Esophagus muscularis mucosa (tissue), 4 donors: ENCODE measurements at regions not wholly inside any gene's neighbourhood (a gene's known extent, or its start where the extent isn't known, plus 50 kb on each side); places are given as distances from the start of the nearest gene placed in this dataset.

Experiments used
- DNase-seq: peaks from one replicate; pipeline ENCODE4 v3.0.0-alpha.2; 2017; ENCODE audit errors: extremely low spot score
- H3K27ac ChIP-seq, 4 donors: fragments of 200-600 bp; sonication (generic); replicated peaks in 1 of 4; 1 replicate in 3 of 4; 2 replicates in 1 of 4; pipeline ENCODE4 v1.5.1; 2016 to 2019; ENCODE audit warnings: mild to moderate bottlenecking in 1 of 4
- H3K27me3 ChIP-seq, 4 donors: fragments of 200-600 bp; sonication (generic); one replicate each; pipeline versions ENCODE4 v1.5.1 to v1.6.0; 2016 to 2019
- H3K36me3 ChIP-seq, 4 donors: fragments of 200-600 bp; sonication (generic); one replicate each; pipeline ENCODE4 v1.5.1; 2016 to 2019
- H3K4me1 ChIP-seq, 4 donors: fragments of 200-600 bp; sonication (generic); one replicate each; pipeline ENCODE4 v1.5.1; 2016 to 2019
- H3K4me3 ChIP-seq, 4 donors: fragments of 200-600 bp; sonication (generic); 1 replicate in 2 of 4; 2 replicates in 2 of 4; pipeline ENCODE4 v1.5.1; 2016 to 2019; ENCODE audit warnings: mild to moderate bottlenecking in 4 of 4, moderate library complexity in 1 of 4
- H3K9me3 ChIP-seq, 4 donors: fragments of 200-600 bp; sonication (generic); 1 replicate in 3 of 4; 2 replicates in 1 of 4; pipeline ENCODE4 v1.5.1; 2016 to 2019
- EP300 ChIP-seq: sonication (generic); formaldehyde crosslinking; IDR thresholded peaks from one replicate; pipeline ENCODE4 v1.6.1; 2017; ENCODE audit warnings: antibody characterized with exemption
- POLR2A ChIP-seq: fragments of 450-650 bp; IDR thresholded peaks from one replicate; pipeline ENCODE4 v1.6.1; 2017; ENCODE audit warnings: antibody characterized with exemption, moderate library complexity, mild to moderate bottlenecking, low read depth
- POLR2AphosphoS5 ChIP-seq, 2 donors: sonication (generic); formaldehyde crosslinking; IDR thresholded peaks; one replicate each; pipeline ENCODE4 v1.6.1; 2017; ENCODE audit warnings: antibody characterized with exemption in 2 of 2
- WGBS: methylation state at CpG from one replicate; pipeline ENCODE4 v1.1.5; 2018; 5-methylcytosine and 5-hydroxymethylcytosine counted together
- intact Hi-C: fragments of 100-400 bp; cut with DNase I; formaldehyde crosslinking; loops from one replicate; pipeline ENCODE4 v1.15.1; 2023
- TF ChIP-seq, protein P1 (sequence below), 3 experiments: fragments of 200-600 bp in 2 of 3; fragments of 450-650 bp in 1 of 3; sonication (generic) in 2 of 3; IDR thresholded peaks; one replicate each; pipeline ENCODE4 v1.5.1; 2017 to 2019; ENCODE audit warnings: antibody characterized with exemption in 3 of 3, mild to moderate bottlenecking in 2 of 3, moderate library complexity in 1 of 3

DNA sequence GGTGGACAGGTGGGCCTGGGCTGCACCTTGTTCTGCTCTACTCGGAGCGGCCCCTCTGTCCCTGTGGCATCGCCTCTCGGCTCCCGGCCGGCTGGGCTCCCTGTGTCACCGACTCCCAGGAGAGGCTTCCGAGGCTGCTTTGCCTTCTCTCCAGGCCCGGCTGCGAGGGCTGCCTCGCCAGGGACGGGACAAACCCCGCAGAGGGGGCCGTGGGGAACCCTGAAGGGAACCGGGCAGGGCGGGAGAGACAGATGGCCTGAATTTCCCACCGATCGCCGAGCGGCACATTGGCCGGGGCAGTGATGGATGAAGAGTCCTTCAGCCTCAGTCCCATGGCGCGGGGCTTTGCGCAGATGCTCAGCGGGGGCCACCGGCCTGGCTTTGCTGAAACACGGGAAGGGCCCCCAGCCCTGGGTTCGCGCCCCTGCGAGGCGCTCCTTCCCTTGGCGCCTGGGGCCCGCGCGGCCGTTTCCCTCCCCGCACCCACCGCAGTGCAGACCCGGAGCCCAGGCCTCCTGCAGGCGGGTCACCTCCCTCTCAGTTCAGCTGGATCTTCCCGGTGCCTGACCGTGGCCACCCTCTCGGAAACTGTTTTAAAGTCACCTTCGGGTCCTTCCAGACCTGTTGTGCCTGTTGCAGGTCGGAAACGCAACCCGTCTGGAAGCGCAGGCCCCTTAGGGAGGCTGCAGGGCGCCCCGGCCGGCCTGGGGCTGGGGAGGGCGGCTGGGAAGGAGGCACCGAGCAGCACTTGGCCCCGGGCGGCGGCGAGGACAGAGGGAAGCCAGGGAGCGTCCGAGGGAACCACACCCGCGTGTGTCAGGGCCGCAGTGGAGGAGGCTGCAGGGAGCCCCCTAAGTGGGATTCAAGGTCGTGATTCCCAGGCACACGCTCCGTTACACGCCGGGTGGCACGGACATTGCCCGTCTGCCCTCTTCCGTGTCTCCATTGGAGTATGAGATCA lies 341.9 kb upstream of the SALL3 start:
- DNase-seq: no peak
- intact Hi-C loops: no loop called here
- Histone ChIP-seq H3K4me1 (peaks cover 0 to 12% (median 10%) of the 10 kb centered on the region in 4 donors), H3K4me3 (no peak overlapping the region), H3K36me3 (no peaks in the 10 kb centered on the region), H3K27me3 (no peaks in the 10 kb centered on the region), H3K27ac (no peak overlapping the region), H3K9me3 (no peaks in the 10 kb centered on the region)
- 90% methylated on average over 46 of the region's 70 CpGs for WGBS
- TF ChIP-seq EP300 (no peak), POLR2A (no peak), POLR2AphosphoS5 (IDR thresholded peaks at IDR 0.05) (no peak)
- TF ChIP-seq, protein P1, sequence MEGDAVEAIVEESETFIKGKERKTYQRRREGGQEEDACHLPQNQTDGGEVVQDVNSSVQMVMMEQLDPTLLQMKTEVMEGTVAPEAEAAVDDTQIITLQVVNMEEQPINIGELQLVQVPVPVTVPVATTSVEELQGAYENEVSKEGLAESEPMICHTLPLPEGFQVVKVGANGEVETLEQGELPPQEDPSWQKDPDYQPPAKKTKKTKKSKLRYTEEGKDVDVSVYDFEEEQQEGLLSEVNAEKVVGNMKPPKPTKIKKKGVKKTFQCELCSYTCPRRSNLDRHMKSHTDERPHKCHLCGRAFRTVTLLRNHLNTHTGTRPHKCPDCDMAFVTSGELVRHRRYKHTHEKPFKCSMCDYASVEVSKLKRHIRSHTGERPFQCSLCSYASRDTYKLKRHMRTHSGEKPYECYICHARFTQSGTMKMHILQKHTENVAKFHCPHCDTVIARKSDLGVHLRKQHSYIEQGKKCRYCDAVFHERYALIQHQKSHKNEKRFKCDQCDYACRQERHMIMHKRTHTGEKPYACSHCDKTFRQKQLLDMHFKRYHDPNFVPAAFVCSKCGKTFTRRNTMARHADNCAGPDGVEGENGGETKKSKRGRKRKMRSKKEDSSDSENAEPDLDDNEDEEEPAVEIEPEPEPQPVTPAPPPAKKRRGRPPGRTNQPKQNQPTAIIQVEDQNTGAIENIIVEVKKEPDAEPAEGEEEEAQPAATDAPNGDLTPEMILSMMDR (IDR thresholded peaks at IDR 0.05): no peak

GRCh38 chr18:78639006-78639950 lies 340.3 kb upstream of the SALL3 start:
- Histone ChIP-seq H3K4me1 (peaks cover 0 to 17% (median 15%) of the 10 kb centered on the region in 4 donors), H3K4me3 (no peak overlapping the region), H3K27ac (no peak overlapping the region), H3K27me3 (no peaks in the 10 kb centered on the region), H3K9me3 (no peaks in the 10 kb centered on the region), H3K36me3 (no peaks in the 10 kb centered on the region)
- TF ChIP-seq POLR2AphosphoS5 (IDR thresholded peaks at IDR 0.05): no peak
- TF ChIP-seq, protein P1 (IDR thresholded peaks at IDR 0.05): no peak
- TF ChIP-seq EP300: no peak
- 77% methylated on average over 22 of the region's 23 CpGs for WGBS
- no peak for DNase-seq
- intact Hi-C loops: no loop called here

GRCh38 chr18:78640246-78640995 lies 339.2 kb upstream of the SALL3 start:
- Histone ChIP-seq H3K27ac (no peak overlapping the region), H3K36me3 (no peaks in the 10 kb centered on the region), H3K9me3 (no peaks in the 10 kb centered on the region), H3K27me3 (no peaks in the 10 kb centered on the region), H3K4me1 (peaks cover 0 to 17% (median 15%) of the 10 kb centered on the region in 4 donors), H3K4me3 (no peak overlapping the region)
- WGBS: 82% methylated on average over 8 of the region's 8 CpGs
- DNase-seq: no peak
- no peak for TF ChIP-seq EP300
- TF ChIP-seq, protein P1 (IDR thresholded peaks at IDR 0.05): no peak
- intact Hi-C loops: no loop called here

GRCh38 chr18:78641689-78642231 lies 337.9 kb upstream of the SALL3 start:
- Histone ChIP-seq H3K27me3 (no peaks in the 10 kb centered on the region), H3K4me3 (no peak overlapping the region), H3K27ac (no peak overlapping the region), H3K36me3 (no peaks in the 10 kb centered on the region), H3K4me1 (peaks cover 0 to 17% (median 15%) of the 10 kb centered on the region in 4 donors), H3K9me3 (no peaks in the 10 kb centered on the region)
- no peak for TF ChIP-seq EP300
- TF ChIP-seq POLR2AphosphoS5 (IDR thresholded peaks at IDR 0.05): no peak
- TF ChIP-seq, protein P1 (IDR thresholded peaks at IDR 0.05): no peak
- WGBS: 26% methylated on average over 3 of the region's 3 CpGs
- no peak for DNase-seq
- intact Hi-C loops: no loop called here
